HG03460 (cell line): ENCODE measurements at regions not wholly inside any gene's neighbourhood (a gene's known extent, or its start where the extent isn't known, plus 50 kb on each side); places are given as distances from the start of the nearest gene placed in this dataset.
"Not testable (repeated sequence)": the region's sequence is repeated elsewhere in the genome, so short reads cannot be mapped to it uniquely, and the experiment has no call there.

ENCODE experiments used
- ATAC-seq: cut with Tn5 transposase; IDR thresholded peaks from one replicate; pipeline ENCODE4 v1.9.1; 2021; ENCODE audit not compliant: unreplicated experiment

DNA sequence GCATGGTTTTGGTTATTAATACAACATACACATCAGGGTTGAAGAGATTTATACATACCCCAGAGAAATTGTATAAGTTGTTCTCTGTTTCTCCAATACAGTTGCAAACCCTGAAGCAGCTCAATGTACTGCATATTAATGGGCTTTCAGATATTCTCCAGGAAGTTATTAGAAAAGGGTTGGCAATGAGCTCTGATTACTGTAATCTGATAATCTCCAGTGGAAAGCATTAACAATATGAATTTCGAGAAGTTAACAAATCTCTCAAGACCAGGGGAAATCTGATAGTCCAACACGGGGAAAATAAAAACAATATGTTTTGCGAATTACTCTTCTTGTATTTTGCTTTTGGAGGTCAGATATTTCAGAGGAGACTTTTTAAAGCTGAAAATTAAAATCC, 950.1 kb downstream of the TBL1XR1 start:
- ATAC-seq: no peak

DNA sequence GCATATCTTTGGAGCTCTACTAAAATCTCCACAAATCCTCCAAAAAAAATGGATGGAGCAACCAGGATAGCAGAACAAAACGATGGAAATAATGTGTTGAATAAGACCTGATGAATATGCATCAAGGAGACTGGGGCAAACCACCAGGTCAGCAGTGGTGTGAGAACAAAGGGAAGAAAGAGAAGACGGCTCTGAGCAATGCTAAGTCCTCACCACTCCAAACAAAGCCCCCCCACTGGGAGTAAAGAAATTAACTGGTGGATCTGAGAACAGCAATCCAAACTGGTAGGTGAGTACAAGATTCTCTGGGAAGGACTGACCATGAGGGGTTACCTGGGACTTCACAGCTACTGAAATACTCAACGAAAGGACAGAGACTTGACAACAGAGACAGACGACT, 977.3 kb downstream of the TBL1XR1 start:
- ATAC-seq: no peak

- ATAC-seq: no peak
These were observed 982.5 kb downstream of the TBL1XR1 start for GRCh38 chr3:176214758-176215157.

GRCh38 chr3:176213314-176213713, 984.0 kb downstream of the TBL1XR1 start:
- not testable (repeated sequence) for ATAC-seq

- ATAC-seq: no peak
These were observed 988.4 kb downstream of the TBL1XR1 start for GRCh38 chr3:176208915-176209314.

- ATAC-seq: no peak
These were observed 989.0 kb downstream of the TBL1XR1 start for GRCh38 chr3:176208283-176208682.

DNA sequence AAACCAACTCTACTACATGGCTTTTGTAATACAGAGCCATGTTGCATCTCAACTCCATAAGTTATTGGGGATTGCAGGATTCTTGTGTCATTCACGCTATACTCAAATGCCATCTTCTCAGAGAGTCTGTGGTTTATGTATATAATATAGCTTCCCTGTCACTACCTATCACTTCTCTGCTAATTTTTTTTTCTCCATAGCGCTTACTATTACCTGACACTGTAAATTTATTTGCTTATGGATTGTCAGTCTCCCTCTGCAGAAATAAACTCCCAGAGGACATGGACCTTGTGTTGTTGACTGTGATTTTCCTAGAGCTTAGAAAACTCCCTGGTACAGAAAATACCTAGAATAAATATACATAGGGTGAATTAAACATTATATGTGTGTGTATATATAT, 990.5 kb downstream of the TBL1XR1 start:
- no peak for ATAC-seq

GRCh38 chr3:176202652-176203051, 994.6 kb downstream of the TBL1XR1 start:
- no peak for ATAC-seq

GRCh38 chr3:176193032-176193730, 1004.1 kb downstream of the TBL1XR1 start:
- no peak for ATAC-seq

GRCh38 chr3:176190755-176191154, 1006.5 kb downstream of the TBL1XR1 start:
- ATAC-seq: no peak

GRCh38 chr3:176183181-176183580, 1014.1 kb downstream of the TBL1XR1 start:
- ATAC-seq: no peak

- ATAC-seq: no peak
These were observed 1023.2 kb downstream of the TBL1XR1 start for GRCh38 chr3:176174060-176174459.

GRCh38 chr3:176172492-176172891, 1024.8 kb downstream of the TBL1XR1 start:
- no peak for ATAC-seq

- no peak for ATAC-seq
These were observed 1030.0 kb downstream of the TBL1XR1 start for GRCh38 chr3:176167272-176167671.

- ATAC-seq: no peak
These were observed 1036.3 kb downstream of the TBL1XR1 start for GRCh38 chr3:176160997-176161396.

- ATAC-seq: no peak
These were observed 1037.5 kb downstream of the TBL1XR1 start for GRCh38 chr3:176159796-176160195.

- ATAC-seq: no peak
These were observed 1042.3 kb downstream of the TBL1XR1 start for GRCh38 chr3:176155012-176155411.

DNA sequence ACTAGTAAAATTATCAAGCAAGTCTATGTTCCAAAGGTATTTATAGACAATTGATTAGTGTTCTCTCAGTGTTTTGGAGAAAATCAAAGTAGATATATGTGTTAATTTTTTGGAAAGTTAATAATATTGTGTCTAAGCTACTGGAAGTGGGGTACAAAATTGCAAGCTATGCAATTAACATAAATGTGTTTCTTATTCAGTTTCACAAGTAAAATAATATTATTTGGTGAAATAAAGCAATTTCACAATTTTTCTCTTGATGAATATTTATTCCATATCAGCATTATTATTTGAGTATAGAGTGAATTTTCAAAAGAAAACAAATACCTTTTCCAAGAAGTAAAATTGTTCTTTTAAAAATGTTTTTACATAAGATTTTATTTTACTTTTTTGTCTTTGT, 1047.7 kb downstream of the TBL1XR1 start:
- no peak for ATAC-seq

DNA sequence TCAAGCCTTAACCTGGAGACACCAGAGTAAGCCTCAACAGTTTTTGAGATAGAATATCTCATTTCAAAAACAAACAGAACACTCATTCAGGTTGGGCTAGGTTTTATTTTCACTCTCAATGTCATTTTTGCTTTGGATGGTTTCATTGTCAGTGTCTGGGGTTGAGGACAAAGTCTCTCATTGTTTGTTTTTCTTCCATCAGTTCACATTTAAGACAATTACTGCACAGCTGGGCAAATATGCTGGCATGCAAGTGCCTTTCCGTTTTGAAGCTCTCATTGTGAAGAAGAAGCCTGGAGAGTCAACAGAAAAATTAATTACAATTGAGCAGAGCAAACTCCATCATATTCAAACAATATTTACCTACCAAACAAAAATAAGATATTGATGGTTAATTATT, 1050.0 kb downstream of the TBL1XR1 start:
- ATAC-seq: no peak

DNA sequence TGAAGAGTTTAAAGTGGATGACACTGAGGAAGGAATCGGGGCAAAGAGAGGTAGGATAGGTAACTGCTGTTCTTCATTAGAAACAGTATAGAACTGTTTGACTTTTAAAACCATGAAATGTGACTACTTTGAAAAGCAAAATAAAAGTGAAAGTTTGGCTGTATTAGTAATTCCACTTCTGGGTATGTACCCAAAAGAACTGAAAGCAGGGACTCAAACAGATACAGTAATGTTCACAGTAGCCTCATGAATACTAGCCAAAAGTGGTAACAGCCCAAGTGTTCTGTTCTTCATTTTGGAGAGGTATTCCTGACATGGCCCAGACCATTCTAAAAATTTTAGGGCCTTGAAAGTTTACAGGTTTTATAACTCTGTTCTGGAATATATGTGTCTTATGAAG, 1055.4 kb downstream of the TBL1XR1 start:
- ATAC-seq: no peak

DNA sequence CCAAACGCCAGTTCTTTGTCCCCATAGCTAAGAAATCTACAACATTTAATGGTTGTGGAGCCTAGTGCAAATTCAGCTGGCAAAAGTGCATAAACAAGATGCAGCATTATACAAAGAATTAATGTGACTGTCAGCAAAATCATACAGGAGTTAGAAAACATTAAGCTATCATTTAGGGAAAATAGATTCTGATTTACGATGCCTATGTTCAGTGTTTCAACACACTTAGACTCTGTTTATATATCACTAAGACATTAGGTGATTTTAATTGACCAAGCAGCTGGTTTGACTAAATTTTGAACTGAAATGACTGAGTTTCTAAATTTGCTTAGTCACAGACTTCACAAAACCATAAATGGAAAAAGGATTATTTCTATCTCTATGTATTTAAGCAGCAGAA, 1076.8 kb downstream of the TBL1XR1 start:
- no peak for ATAC-seq

DNA sequence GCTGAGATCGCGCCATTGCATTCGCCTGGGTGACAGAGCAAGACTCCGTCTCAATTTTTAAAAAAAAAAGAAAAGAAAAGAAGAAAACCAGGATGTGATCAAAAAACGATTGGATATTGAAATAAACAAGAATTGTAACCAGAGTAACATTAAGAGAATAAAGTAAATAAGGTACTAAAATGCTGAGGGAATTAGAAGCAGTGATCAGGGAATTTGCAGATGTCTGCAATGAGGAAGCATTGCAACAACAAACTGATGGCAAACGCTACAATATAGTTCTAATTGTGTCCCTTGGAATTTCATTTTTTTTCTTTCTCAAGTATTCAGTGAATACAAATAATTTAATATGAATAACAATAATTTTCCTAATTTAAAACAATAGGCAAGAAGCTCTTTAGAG, 1077.5 kb downstream of the TBL1XR1 start:
- no peak for ATAC-seq

DNA sequence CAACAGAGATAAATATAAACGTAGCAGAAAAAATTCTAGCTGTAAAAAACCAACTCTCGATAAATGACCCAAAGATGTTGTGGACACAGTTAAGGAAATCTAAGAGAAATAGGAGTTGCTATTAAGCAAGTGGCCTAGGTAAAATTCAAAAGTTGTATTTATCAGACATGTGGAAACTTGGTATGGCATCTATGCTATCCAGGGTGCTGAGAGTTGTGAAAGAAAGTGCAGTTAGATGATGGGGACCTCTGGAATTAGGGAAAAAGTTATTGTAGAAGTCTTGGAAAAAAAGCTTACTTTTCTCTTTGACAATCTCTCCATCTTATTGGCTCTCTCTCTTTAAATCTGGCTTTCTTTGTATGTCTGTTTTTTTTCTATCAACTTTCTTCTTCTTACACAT, 1090.9 kb downstream of the TBL1XR1 start:
- no peak for ATAC-seq
